Mucosa of descending colon (tissue), 3 donors: ENCODE measurements at regions not wholly inside any gene's neighbourhood (a gene's known extent, or its start where the extent isn't known, plus 50 kb on each side); places are given as distances from the start of the nearest gene placed in this dataset.
A peak's percentile ranks its signal among the peaks of the same experiment; 100 is the strongest.

Experiments used
- ATAC-seq: fragments of 200-7000 bp; cut with Tn5 transposase; one replicate; pipeline ENCODE4 v1.9.1; 2020; ENCODE audit warnings: mild to moderate bottlenecking, moderate library complexity
- DNase-seq, 3 donors: peaks; one replicate each; pipeline ENCODE4 v3.0.0-alpha.2; 2020
- H3K36me3 ChIP-seq: fragments of 200-600 bp; one replicate; pipeline ENCODE4 v1.8.0; 2021; ENCODE audit warnings: low read depth, mild to moderate bottlenecking
- H3K4me1 ChIP-seq: fragments of 200-600 bp; one replicate; pipeline ENCODE4 v1.8.0; 2021; ENCODE audit warnings: low read depth, mild to moderate bottlenecking
- H3K4me3 ChIP-seq: fragments of 200-600 bp; one replicate; pipeline ENCODE4 v1.8.0; 2021; ENCODE audit warnings: mild to moderate bottlenecking
- H3K9me3 ChIP-seq: fragments of 200-600 bp; one replicate; pipeline ENCODE4 v1.8.0; 2021; ENCODE audit warnings: mild to moderate bottlenecking
- intact Hi-C, 2 donors: fragments of 100-400 bp; cut with DNase I in 1 of 2; cut with micrococcal nuclease in 1 of 2; formaldehyde crosslinking; loops; one replicate each; pipeline versions ENCODE4 v1.11.0 to v1.11.1; 2022; cut with DNase I, micrococcal nuclease
- TF ChIP-seq, protein P1 (sequence below): fragments of 200-600 bp; IDR thresholded peaks from one replicate; pipeline ENCODE4 v1.8.0; 2022; ENCODE audit warnings: antibody characterized with exemption, mild to moderate bottlenecking
- donor health status: DM: no; HTN: no; CAD: no; lungs with moderate emphysema.
- donor health status: DM: no; HTN: no; CAD: no.
- donor health status: DM: no; HTN: yes; CAD: no.

DNA sequence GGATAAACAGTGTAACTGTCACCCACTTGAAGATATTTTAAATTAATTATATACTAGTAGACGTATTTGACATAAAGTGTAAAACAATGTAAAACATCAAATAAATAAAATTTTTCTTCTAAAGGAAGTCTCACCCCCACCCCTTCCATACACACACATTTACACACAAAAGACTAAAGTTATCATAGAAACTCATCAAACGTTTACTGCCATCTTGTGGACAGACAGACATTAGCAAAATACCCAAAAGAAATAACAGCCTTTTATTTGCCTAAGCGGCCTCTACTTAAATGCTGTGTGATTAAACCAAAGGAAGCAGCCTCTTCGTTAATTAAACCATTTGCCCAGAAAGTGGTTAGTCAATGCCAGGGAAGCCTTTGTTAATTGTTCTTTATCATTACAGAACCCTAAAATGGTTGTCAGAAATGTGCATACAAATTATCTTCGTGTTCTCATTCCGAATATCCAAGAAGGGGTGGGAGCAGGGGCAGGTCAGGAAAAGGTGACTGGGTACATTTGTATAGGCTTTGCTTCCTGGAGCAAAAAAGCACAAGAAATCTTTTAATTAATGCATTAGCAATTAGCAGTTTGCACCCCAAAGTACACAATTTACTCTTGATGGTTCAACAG, 176.2 kb upstream of the SASH1 start:
- ATAC-seq (no peak), DNase-seq (peak in 1 of 3 donors; percentile 32)
- no peaks in the 10 kb centered on the region for H3K4me1 ChIP-seq
- TF ChIP-seq, protein P1, sequence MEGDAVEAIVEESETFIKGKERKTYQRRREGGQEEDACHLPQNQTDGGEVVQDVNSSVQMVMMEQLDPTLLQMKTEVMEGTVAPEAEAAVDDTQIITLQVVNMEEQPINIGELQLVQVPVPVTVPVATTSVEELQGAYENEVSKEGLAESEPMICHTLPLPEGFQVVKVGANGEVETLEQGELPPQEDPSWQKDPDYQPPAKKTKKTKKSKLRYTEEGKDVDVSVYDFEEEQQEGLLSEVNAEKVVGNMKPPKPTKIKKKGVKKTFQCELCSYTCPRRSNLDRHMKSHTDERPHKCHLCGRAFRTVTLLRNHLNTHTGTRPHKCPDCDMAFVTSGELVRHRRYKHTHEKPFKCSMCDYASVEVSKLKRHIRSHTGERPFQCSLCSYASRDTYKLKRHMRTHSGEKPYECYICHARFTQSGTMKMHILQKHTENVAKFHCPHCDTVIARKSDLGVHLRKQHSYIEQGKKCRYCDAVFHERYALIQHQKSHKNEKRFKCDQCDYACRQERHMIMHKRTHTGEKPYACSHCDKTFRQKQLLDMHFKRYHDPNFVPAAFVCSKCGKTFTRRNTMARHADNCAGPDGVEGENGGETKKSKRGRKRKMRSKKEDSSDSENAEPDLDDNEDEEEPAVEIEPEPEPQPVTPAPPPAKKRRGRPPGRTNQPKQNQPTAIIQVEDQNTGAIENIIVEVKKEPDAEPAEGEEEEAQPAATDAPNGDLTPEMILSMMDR = no peak
- no peaks in the 10 kb centered on the region for H3K36me3 ChIP-seq
- H3K4me3 ChIP-seq = no peak overlapping the region
- H3K9me3 ChIP-seq = no peaks in the 10 kb centered on the region
- intact Hi-C loops = loop anchor here (2.0 to 5.0 kb wide), 2 partner anchors 659 to 660 kb away; partner anchors contain the start of gene SAMD5 (in 1 of the 2)

DNA sequence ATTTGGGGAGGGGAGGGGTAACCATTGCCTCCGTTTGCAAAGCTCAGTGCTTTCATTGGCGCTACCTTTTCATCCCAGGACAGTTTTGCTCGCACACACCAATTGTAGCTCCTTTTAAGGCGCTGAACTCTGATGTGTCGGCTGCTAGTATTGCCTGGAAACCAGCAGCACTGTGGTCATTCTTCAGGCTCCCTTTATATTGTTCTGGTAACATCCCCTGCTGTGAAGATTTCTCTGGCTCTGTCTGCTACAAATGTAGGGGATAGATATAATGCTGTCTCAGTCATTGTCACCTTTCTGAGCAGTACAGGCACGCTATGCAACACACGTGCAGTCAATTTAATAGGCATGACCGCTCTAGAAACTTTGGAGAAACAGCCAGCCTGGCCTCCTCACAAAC, 172.9 kb upstream of the SASH1 start:
- no peaks in the 10 kb centered on the region for H3K4me1 ChIP-seq
- no peak overlapping the region for H3K4me3 ChIP-seq
- TF ChIP-seq, protein P1 = no peak
- no peaks in the 10 kb centered on the region for H3K9me3 ChIP-seq
- no peaks in the 10 kb centered on the region for H3K36me3 ChIP-seq
- intact Hi-C loops = loop anchor here (5.0 kb wide), 2 partner anchors 298 to 662 kb away; partner anchors contain the start of gene SAMD5 (in 1 of the 2)
- no peak for DNase-seq
- no peak for ATAC-seq

- intact Hi-C loops = loop anchor here in 1 of 2 donors (5.0 kb wide), 1 partner anchor 297 kb away; no protein-coding TSS in a partner anchor
- no peak for DNase-seq
Observed at GRCh38 chr6:148170286-148170685, 172.4 kb upstream of the SASH1 start.

GRCh38 chr6:148173548-148173947, 169.1 kb upstream of the SASH1 start:
- TF ChIP-seq, protein P1 = no peak
- no peak for DNase-seq
- Histone ChIP-seq H3K9me3 (no peaks in the 10 kb centered on the region), H3K36me3 (no peaks in the 10 kb centered on the region), H3K4me1 (no peaks in the 10 kb centered on the region), H3K4me3 (no peak overlapping the region)
- intact Hi-C loops = loop anchor here in 1 of 2 donors (5.0 kb wide), 1 partner anchor 294 kb away; no protein-coding TSS in a partner anchor
- no peak for ATAC-seq

More at GRCh38 chr6:148170286-148170685, 172.4 kb upstream of the SASH1 start:
- Histone ChIP-seq H3K4me3 (no peak overlapping the region), H3K4me1 (no peaks in the 10 kb centered on the region), H3K36me3 (no peaks in the 10 kb centered on the region), H3K9me3 (no peaks in the 10 kb centered on the region)
- ATAC-seq = no peak
- TF ChIP-seq, protein P1 = no peak

- no peak for DNase-seq
- intact Hi-C loops = loop anchor here (2.0 to 5.0 kb wide), 2 partner anchors 75 to 287 kb away; no protein-coding TSS in a partner anchor
- H3K36me3 ChIP-seq = no peaks in the 10 kb centered on the region
Observed at GRCh38 chr6:148175550-148176188, 167.0 kb upstream of the SASH1 start.

More at GRCh38 chr6:148175550-148176188, 167.0 kb upstream of the SASH1 start:
- Histone ChIP-seq H3K4me1 (no peaks in the 10 kb centered on the region), H3K9me3 (no peaks in the 10 kb centered on the region), H3K4me3 (no peak overlapping the region)
- TF ChIP-seq, protein P1 = no peak
- ATAC-seq = no peak
